ENCODE measurements at regions not wholly inside any gene's neighbourhood (a gene's known extent, or its start where the extent isn't known, plus 50 kb on each side); places are given as distances from the start of the nearest gene placed in this dataset.

- Histone ChIP-seq H3K36me3 (no peaks in the 10 kb centered on the region), H3K27ac (no peak overlapping the region), H3K4me3 (no peak overlapping the region), H3K9me3 (no peaks in the 10 kb centered on the region), H3K4me1 (no peaks in the 10 kb centered on the region), H3K27me3 (no peaks in the 10 kb centered on the region)
- no peak for DNase-seq
- no peak for TF ChIP-seq CTCF (IDR thresholded peaks at IDR 0.05)
- intact Hi-C loops (cut with DNase I; ENCODE audit: low total_unique reads) = no loop called here
These were observed 99.9 kb downstream of the TNFSF13B start for GRCh38 chr13:108369412-108369811.

GRCh38 chr13:108375034-108375433, 105.5 kb downstream of the TNFSF13B start:
- Histone ChIP-seq H3K27me3 (no peaks in the 10 kb centered on the region), H3K4me3 (no peak overlapping the region), H3K36me3 (no peaks in the 10 kb centered on the region), H3K9me3 (peaks cover 0 to 4% (median 0%) of the 10 kb centered on the region in 3 donors), H3K4me1 (no peaks in the 10 kb centered on the region), H3K27ac (no peak overlapping the region)
- intact Hi-C loops (cut with DNase I; ENCODE audit: low total_unique reads) = no loop called here
- no peak for TF ChIP-seq CTCF (IDR thresholded peaks at IDR 0.05)
- DNase-seq = no peak

- H3K4me3 ChIP-seq = no peak overlapping the region
- no peaks in the 10 kb centered on the region for H3K4me1 ChIP-seq
- no peak for TF ChIP-seq CTCF (IDR thresholded peaks at IDR 0.05)
- no peaks in the 10 kb centered on the region for H3K27me3 ChIP-seq
- intact Hi-C loops (cut with DNase I; ENCODE audit: low total_unique reads) = no loop called here
- DNase-seq = no peak
- peaks cover 0 to 4% (median 0%) of the 10 kb centered on the region in 3 donors for H3K9me3 ChIP-seq
- no peak overlapping the region for H3K27ac ChIP-seq
- no peaks in the 10 kb centered on the region for H3K36me3 ChIP-seq
These were observed 106.3 kb downstream of the TNFSF13B start for GRCh38 chr13:108375772-108376171.

GRCh38 chr13:108376308-108376707, 106.8 kb downstream of the TNFSF13B start:
- Histone ChIP-seq H3K9me3 (peaks cover 0 to 4% (median 0%) of the 10 kb centered on the region in 3 donors), H3K36me3 (no peaks in the 10 kb centered on the region), H3K27ac (no peak overlapping the region), H3K4me3 (no peak overlapping the region), H3K4me1 (no peaks in the 10 kb centered on the region), H3K27me3 (no peaks in the 10 kb centered on the region)
- intact Hi-C loops (cut with DNase I; ENCODE audit: low total_unique reads) = no loop called here
- no peak for TF ChIP-seq CTCF (IDR thresholded peaks at IDR 0.05)
- no peak for DNase-seq

- peaks cover 0 to 4% (median 0%) of the 10 kb centered on the region in 3 donors for H3K9me3 ChIP-seq
- H3K27me3 ChIP-seq = no peaks in the 10 kb centered on the region
- no peaks in the 10 kb centered on the region for H3K4me1 ChIP-seq
- intact Hi-C loops (cut with DNase I; ENCODE audit: low total_unique reads) = no loop called here
- DNase-seq = no peak
- H3K4me3 ChIP-seq = no peak overlapping the region
- no peak overlapping the region for H3K27ac ChIP-seq
- H3K36me3 ChIP-seq = no peaks in the 10 kb centered on the region
- no peak for TF ChIP-seq CTCF (IDR thresholded peaks at IDR 0.05)
These were observed 108.2 kb downstream of the TNFSF13B start for GRCh38 chr13:108377646-108378206.

GRCh38 chr13:108383667-108384066, 114.1 kb downstream of the TNFSF13B start:
- intact Hi-C loops (cut with DNase I; ENCODE audit: low total_unique reads) = no loop called here
- no peak for DNase-seq

More at GRCh38 chr13:108383667-108384066, 114.1 kb downstream of the TNFSF13B start:
- Histone ChIP-seq H3K36me3 (no peaks in the 10 kb centered on the region), H3K27me3 (no peaks in the 10 kb centered on the region), H3K4me3 (no peak overlapping the region), H3K27ac (no peak overlapping the region), H3K9me3 (no peaks in the 10 kb centered on the region), H3K4me1 (no peaks in the 10 kb centered on the region)
- no peak for TF ChIP-seq CTCF (IDR thresholded peaks at IDR 0.05)

Data from tibial artery (tissue), 4 donors.